CD4-positive, alpha-beta T cell (primary cell): ENCODE measurements at regions not wholly inside any gene's neighbourhood (a gene's known extent, or its start where the extent isn't known, plus 50 kb on each side); places are given as distances from the start of the nearest gene placed in this dataset.

Experiments
- ATAC-seq: fragments of 200-7000 bp; cut with Tn5 transposase; one replicate; pipeline ENCODE4 v1.10.0; 2022; ENCODE audit warnings: mild to moderate bottlenecking; ENCODE audit not compliant: poor library complexity
- CTCF ChIA-PET: fragments of 350-600 bp; sonication (Branson Sonifier 250); formaldehyde crosslinking; loops from one replicate; lab custom pipeline; 2021; ENCODE audit warnings: antibody characterized with exemption, inconsistent platforms; lab: Charles Lee
- POLR2A ChIA-PET: fragments of 350-600 bp; sonication (Branson Sonifier 250); formaldehyde crosslinking; loops from one replicate; lab custom pipeline; 2021; ENCODE audit warnings: antibody characterized with exemption, inconsistent platforms; lab: Charles Lee
- DNase-seq, 14 experiments: peaks; one replicate each; pipeline ENCODE4 v3.0.0-alpha.2; 2013 to 2020; ENCODE audit warnings: mixed read lengths in 2 of 14
- H3K27ac ChIP-seq, 2 donors: one replicate each; pipeline versions ENCODE4 v1.5.1 to v1.7.0; 2013; ENCODE audit warnings: low read length in 2 of 2, low read depth in 1 of 2, mild to moderate bottlenecking in 1 of 2
- H3K27me3 ChIP-seq, 2 experiments: 1 replicate in 1 of 2; 2 replicates in 1 of 2; pipeline versions ENCODE4 v1.6.1 to v1.7.0; 2013; ENCODE audit warnings: low read length in 2 of 2, control low read depth in 1 of 2, mild to moderate bottlenecking in 1 of 2, moderate library complexity in 1 of 2; ENCODE audit not compliant: insufficient read depth in 2 of 2, control insufficient read depth in 1 of 2
- H3K36me3 ChIP-seq: one replicate; pipeline ENCODE4 v1.6.1; 2013; ENCODE audit warnings: low read length, control low read depth; ENCODE audit not compliant: insufficient read depth
- H3K4me1 ChIP-seq: one replicate; pipeline ENCODE4 v1.6.1; 2013; ENCODE audit warnings: low read length, control low read depth; ENCODE audit not compliant: insufficient read depth
- H3K4me3 ChIP-seq: one replicate; pipeline ENCODE4 v1.5.1; 2013; ENCODE audit warnings: mild to moderate bottlenecking, low read length, moderate library complexity
- H3K9me3 ChIP-seq, 2 experiments: 1 replicate in 1 of 2; 2 replicates in 1 of 2; pipeline versions ENCODE4 v1.6.1 to v1.7.0; 2013; ENCODE audit warnings: low read length in 2 of 2, mild to moderate bottlenecking in 2 of 2, control low read depth in 1 of 2, moderate library complexity in 1 of 2; ENCODE audit not compliant: control insufficient read depth in 1 of 2, insufficient read depth in 1 of 2
- H3K27ac Mint-ChIP-seq: one replicate; pipeline ENCODE4 v1.8.0; 2020; ENCODE audit warnings: mixed read lengths
- H3K27me3 Mint-ChIP-seq: one replicate; pipeline ENCODE4 v1.8.0; 2021; ENCODE audit warnings: mixed read lengths
- H3K36me3 Mint-ChIP-seq: one replicate; pipeline ENCODE4 v1.8.0; 2021; ENCODE audit warnings: low read depth, mixed read lengths
- H3K4me1 Mint-ChIP-seq: one replicate; pipeline ENCODE4 v1.8.0; 2021; ENCODE audit warnings: low read depth, mixed read lengths
- H3K4me3 Mint-ChIP-seq: one replicate; pipeline ENCODE4 v1.8.0; 2020; ENCODE audit warnings: mild to moderate bottlenecking, mixed read lengths
- H3K9me3 Mint-ChIP-seq: one replicate; pipeline ENCODE4 v1.8.0; 2020; ENCODE audit warnings: mixed read lengths
- intact Hi-C, 2 experiments: fragments of 100-400 bp; cut with DNase I in 1 of 2; cut with micrococcal nuclease in 1 of 2; formaldehyde crosslinking; loops; one replicate each; pipeline versions ENCODE4 v1.15.1 to v1.9.0; 2023 to 2025; cut with DNase I, micrococcal nuclease
- TF ChIP-seq, protein P1 (sequence below): fragments of 200-600 bp; IDR thresholded peaks from one replicate; pipeline ENCODE4 v1.8.0; 2022; ENCODE audit warnings: antibody characterized with exemption, mild to moderate bottlenecking

- no peak overlapping the region for H3K4me3 Mint-ChIP-seq
- ATAC-seq (no peak), DNase-seq (no peak)
- H3K27me3 Mint-ChIP-seq, result no peaks in the 10 kb centered on the region
- Histone ChIP-seq H3K9me3 (peaks cover 0 to 5% of the 10 kb centered on the region in 2 experiments), H3K4me3 (no peak overlapping the region), H3K27me3 (peaks cover 3 to 8% of the 10 kb centered on the region in 2 experiments), H3K36me3 (no peaks in the 10 kb centered on the region), H3K4me1 (no peaks in the 10 kb centered on the region), H3K27ac (no peak overlapping the region)
- ChIA-PET CTCF (no interaction called here), POLR2A (no interaction called here)
- intact Hi-C loops, result no loop called here
- no peaks in the 10 kb centered on the region for H3K4me1 Mint-ChIP-seq
- H3K9me3 Mint-ChIP-seq, result no peaks in the 10 kb centered on the region
- no peaks in the 10 kb centered on the region for H3K36me3 Mint-ChIP-seq
- no peak overlapping the region for H3K27ac Mint-ChIP-seq
- TF ChIP-seq, protein P1, sequence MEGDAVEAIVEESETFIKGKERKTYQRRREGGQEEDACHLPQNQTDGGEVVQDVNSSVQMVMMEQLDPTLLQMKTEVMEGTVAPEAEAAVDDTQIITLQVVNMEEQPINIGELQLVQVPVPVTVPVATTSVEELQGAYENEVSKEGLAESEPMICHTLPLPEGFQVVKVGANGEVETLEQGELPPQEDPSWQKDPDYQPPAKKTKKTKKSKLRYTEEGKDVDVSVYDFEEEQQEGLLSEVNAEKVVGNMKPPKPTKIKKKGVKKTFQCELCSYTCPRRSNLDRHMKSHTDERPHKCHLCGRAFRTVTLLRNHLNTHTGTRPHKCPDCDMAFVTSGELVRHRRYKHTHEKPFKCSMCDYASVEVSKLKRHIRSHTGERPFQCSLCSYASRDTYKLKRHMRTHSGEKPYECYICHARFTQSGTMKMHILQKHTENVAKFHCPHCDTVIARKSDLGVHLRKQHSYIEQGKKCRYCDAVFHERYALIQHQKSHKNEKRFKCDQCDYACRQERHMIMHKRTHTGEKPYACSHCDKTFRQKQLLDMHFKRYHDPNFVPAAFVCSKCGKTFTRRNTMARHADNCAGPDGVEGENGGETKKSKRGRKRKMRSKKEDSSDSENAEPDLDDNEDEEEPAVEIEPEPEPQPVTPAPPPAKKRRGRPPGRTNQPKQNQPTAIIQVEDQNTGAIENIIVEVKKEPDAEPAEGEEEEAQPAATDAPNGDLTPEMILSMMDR, result no peak
Observed at GRCh38 chr7:42730586-42730985, 181.3 kb downstream of the C7orf25 start.

DNA sequence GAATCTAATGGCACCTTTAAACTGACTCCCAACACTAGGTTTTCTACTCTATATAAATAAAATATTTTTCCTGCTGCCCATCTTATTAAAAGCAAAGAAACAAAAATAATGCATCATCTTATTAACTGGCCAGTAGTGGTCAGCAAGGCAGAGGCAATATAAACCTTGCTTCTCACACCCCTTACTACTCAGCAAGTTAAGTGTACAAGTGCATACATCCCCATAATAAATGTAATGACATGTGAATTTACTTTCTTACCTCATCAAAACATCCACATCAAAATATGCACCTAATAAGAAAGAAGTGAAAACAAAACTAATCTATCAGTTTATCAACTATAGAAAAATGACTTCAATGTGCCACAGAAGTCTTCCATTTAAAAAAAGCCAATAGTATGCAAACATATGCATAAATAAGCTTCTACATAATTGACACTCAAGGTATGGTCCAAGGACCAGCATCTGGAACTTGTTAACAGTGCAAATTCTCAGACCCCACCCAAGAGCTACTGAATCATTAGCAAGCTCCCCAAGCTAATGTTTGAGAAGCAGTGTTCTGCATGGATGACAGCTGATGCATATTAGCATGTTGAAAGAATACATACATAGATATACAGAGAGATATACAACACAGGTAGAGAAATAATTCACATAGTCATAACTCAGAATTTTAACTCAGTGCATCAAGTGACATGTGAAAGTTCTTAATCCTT lies 182.7 kb downstream of the C7orf25 start:
- no peaks in the 10 kb centered on the region for H3K36me3 ChIP-seq
- no peaks in the 10 kb centered on the region for H3K36me3 Mint-ChIP-seq
- TF ChIP-seq, protein P1, result no peak
- no peak for ATAC-seq
- no peak for DNase-seq
- no peaks in the 10 kb centered on the region for H3K4me1 ChIP-seq
- H3K4me3 ChIP-seq, result no peak overlapping the region
- ChIA-PET CTCF (no interaction called here), POLR2A (no interaction called here)
- intact Hi-C loops, result no loop called here
- no peaks in the 10 kb centered on the region for H3K9me3 Mint-ChIP-seq
- H3K27ac ChIP-seq, result no peak overlapping the region
- H3K4me1 Mint-ChIP-seq, result no peaks in the 10 kb centered on the region
- peaks cover 0 to 5% of the 10 kb centered on the region in 2 experiments for H3K9me3 ChIP-seq
- peaks cover 3 to 8% of the 10 kb centered on the region in 2 experiments for H3K27me3 ChIP-seq
- H3K27ac Mint-ChIP-seq, result no peak overlapping the region
- no peak overlapping the region for H3K4me3 Mint-ChIP-seq
- no peaks in the 10 kb centered on the region for H3K27me3 Mint-ChIP-seq

DNA sequence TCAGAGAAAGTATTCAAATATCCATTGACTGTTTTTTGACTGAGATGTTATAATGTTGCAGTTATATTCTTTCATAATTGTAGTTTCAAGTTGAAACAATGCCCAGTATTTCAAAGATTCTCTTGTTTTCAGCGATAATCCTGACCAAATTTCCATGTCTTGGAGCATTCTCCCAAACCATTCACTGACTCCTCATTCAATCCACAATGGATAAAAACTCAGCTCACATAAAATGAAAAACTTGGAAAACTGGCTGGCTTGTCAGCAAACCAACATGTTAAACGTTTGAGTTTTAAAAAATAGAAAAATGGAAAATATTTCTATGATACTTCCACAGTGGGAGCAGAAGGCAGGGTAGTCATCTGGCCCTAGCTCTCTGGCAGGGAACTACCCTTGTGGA lies 184.4 kb downstream of the C7orf25 start:
- ChIA-PET POLR2A (no interaction called here), CTCF (no interaction called here)
- ATAC-seq, result no peak
- no peak for DNase-seq
- H3K4me1 Mint-ChIP-seq, result no peaks in the 10 kb centered on the region
- TF ChIP-seq, protein P1, result no peak
- Histone ChIP-seq H3K36me3 (no peaks in the 10 kb centered on the region), H3K4me1 (no peaks in the 10 kb centered on the region), H3K9me3 (peaks cover 0 to 4% of the 10 kb centered on the region in 2 experiments), H3K4me3 (no peak overlapping the region), H3K27me3 (peaks cover 3 to 8% of the 10 kb centered on the region in 2 experiments), H3K27ac (no peak overlapping the region)
- H3K36me3 Mint-ChIP-seq, result no peaks in the 10 kb centered on the region
- intact Hi-C loops, result no loop called here
- no peak overlapping the region for H3K27ac Mint-ChIP-seq
- H3K27me3 Mint-ChIP-seq, result no peaks in the 10 kb centered on the region
- no peak overlapping the region for H3K4me3 Mint-ChIP-seq
- H3K9me3 Mint-ChIP-seq, result no peaks in the 10 kb centered on the region
